GM19035 (cell line): ENCODE measurements at regions not wholly inside any gene's neighbourhood (a gene's known extent, or its start where the extent isn't known, plus 50 kb on each side); places are given as distances from the start of the nearest gene placed in this dataset.

Experiments
- ATAC-seq: cut with Tn5 transposase; IDR thresholded peaks from one replicate; pipeline ENCODE4 v1.9.1; 2021; ENCODE audit not compliant: unreplicated experiment

DNA sequence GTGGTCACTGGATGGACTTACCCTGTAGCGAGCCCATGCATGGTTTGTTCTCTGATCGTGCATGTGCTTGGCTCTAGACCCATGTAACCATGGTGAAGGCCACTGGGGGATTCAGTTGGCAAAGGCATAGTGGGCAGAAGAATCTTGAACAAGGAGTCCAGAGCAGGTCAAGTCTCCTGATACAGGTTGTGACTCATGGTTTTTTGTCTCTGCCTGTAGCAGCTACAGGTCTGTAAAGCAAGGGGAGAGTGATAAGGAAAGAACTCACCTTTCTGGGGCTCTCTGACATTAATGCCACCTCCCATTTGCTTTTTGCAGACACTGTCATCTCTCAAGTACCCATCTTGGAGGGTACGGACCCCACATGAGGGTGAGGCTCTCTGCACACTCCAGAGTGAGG, 153.4 kb upstream of the CAMK1G start:
- no peak for ATAC-seq

DNA sequence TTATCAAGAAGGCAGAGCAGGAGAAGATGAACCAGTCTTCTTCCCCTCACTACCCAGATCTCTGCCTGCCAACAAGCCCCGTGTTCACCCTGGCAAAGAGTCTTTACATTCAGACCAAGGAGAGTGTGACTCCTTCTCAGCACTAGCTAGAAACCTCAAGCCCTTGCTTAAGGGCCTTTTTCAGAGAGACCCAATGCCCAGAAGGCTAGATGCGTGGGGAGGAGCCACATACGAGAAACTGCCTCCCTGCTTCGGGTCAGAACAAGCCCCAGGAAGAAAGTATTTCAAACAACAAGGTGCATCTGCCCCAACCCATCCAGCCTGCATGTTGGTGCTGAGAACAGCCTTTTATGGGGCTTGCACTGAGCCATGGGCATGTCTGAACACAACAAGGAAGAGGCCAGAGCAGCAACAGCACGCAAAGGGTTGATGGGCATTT, 152.7 kb upstream of the CAMK1G start:
- no peak for ATAC-seq

DNA sequence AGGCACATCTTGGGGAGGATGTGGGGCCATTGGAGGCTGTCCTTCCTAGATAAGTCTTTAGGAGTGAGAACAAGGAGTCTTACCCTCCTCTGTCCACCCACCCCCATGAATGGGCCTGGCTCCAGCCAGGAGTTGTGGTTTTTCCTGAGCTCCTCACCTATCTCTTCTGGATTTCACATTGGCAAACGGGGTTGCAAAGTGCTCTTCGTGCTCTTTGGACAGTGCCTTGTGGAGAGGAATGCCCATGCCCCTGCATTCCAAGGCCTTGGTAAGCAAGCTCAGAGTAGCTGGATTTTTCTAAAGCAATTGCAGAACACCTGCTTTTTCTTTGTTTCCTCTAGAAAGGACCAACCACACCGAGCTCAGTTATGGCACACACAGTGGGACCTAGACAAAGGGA, 152.1 kb upstream of the CAMK1G start:
- ATAC-seq: no peak

DNA sequence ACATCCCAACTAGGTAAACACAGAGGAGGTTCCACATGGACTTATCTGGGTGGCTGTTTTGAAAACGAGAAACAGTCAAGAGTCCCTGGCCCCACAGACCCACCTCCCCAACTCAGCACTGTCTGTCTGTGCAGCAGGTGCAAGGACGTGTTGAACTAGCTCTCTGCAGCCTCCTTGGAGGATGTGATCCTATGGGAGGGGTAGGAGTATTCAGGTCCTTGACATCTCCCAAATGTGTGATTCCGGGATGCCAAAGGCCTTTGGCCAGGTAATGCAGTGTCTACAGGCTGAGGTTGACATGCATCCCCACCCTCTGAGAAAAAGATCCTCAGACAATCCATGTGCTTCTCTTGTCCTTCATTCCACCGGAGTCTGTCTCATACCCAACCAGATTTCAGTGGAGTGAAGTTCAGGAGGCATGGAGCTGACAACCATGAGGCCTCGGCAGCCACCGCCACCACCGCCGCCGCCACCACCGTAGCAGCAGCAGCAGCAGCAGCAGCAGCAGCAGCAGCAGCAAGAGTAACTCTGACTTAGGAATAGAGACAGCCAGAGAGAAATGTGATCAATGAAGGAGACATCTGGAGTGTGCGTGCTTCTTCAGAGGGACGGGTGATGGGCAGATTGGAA, 151.6 kb upstream of the CAMK1G start:
- ATAC-seq: no peak

DNA sequence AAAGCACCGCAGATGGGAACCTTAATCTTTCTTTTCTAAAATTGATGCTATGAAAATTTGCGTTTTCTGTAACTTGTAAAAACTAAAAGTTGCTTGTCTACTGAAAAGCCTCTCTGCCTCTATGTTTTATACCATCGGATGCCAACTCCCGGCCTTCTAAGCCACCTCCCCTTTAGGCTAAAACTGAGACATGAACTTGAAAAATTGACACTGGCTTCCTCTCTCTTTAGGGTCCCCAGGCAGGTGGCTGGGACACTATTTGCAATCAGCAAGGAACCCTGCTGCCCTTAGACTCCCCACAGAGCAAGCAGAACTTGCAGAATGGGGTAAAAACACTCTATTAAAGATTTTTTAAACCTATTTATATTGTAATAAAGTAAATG, 151.1 kb upstream of the CAMK1G start:
- no peak for ATAC-seq

DNA sequence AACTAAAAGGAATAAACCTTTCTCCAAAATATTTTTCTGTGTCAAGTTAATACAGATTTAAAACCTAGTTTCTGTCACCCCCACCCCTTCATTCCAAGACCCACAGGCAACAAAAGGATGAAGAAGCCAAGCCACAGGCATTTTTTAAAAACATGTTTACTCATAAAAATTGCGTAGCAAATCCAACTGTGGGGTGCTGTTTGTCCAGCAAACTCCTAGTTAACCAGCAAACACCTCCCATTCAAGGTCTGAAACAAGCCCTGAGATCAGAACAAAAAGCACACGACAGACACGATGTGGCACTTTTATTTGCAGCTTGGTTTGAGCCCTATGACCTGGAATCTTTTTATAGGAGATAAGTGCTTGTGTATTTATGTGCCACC, 149.9 kb upstream of the CAMK1G start:
- ATAC-seq: no peak

DNA sequence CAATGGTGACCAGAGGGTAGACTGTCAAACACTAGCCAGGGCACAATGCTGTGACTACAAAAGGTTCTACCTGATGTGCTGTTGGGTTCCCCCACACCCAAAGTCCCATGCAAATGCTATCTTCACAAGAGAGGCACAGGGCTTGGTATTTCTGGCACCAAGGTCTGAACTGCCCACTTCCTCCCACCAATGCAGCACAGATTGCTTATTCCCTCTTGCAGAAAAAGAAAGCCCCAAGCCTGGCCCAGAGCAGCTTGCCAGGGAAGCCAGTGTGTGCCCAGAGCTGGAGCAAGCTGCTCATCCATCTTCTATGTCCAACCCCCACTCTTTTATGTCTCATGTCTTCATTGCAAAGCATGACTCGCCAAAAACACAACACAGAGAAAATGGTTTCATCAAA, 149.4 kb upstream of the CAMK1G start:
- ATAC-seq: no peak

DNA sequence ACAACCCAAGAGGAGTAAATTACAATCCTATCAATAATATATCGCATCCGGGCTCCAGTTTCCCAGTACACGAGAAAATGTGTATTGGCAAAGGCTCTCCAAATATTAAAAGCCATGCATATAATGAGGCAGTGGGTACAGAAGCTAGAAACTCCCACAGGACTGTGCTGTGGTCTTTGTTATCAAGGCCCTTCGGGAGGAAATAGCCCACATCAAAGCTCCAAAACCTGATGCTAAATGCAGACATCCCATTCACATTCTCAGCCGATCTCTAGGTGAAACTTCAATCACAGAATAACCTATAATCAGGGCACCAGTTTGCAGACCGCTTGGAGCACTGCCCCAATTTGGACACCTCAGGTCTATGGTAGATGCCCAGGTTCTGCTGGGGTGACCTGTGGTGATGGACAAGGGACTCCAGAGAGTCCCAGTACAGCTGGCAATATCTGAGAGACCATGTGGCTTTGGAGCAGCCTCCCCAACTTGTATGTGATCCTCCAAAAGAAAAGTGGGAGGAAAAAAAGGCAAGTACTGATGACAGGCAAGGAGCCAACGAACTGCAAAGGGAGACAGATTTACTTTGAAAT, 148.8 kb upstream of the CAMK1G start:
- no peak for ATAC-seq

DNA sequence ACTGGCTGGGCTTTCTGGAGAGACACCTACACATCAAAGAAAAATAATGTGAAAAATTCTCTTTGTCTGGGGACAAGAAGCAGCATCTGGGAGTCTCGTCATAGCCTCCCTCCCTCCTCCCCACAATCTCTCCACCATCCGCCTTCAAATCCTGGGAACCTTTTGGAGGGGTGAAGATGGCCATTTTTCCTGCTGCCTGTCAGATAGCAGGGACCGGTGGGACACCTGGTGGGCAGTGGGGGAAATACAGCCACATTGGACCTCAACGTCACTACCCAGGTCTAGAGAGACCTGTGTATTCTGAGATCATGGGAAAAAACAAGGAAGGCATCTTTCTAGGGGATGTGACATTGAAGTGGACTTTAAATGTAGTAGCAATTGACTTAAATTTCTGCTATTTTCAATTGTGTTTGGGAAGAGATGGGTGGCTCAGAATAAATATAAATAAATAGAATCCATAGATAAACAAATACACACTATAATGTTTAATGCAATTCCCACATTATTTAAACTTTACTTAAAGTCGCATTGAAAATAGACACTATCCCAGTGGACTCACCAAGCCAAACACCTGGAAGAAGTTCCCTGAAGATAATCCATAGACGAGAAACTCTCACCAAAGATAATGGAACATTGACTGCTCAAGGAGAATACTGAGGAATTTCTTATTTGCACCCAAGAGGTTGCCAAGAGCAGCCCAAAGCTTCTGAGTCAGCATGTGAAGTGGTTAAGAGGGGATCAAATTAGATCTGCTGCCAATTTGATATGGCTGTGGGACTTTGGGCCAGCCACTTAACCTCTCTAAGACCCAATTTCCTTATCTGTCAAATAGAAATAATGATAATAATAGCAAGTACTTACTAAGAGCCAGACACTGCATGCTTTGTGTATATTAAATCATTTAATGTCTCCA, 147.6 kb upstream of the CAMK1G start:
- peak; percentile 81 for ATAC-seq

DNA sequence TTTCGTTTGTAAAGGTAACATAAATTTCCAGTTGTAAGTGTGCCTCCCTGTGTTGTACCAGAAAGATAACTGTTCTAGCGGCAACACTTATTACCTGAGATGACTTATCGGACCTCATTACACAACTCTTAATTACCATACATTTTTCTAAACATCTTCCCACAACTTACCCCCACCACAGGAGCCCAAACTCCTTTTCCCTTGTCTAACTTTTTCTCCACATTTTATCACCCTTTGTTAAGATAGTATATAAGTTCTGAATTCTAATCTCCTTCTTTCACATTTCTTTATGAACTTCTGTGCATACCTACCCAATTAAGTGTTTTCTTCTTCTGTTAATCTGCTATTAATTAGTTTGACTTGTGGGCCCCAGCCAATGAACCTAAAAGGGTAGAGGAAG, 143.7 kb upstream of the CAMK1G start:
- ATAC-seq: no peak

DNA sequence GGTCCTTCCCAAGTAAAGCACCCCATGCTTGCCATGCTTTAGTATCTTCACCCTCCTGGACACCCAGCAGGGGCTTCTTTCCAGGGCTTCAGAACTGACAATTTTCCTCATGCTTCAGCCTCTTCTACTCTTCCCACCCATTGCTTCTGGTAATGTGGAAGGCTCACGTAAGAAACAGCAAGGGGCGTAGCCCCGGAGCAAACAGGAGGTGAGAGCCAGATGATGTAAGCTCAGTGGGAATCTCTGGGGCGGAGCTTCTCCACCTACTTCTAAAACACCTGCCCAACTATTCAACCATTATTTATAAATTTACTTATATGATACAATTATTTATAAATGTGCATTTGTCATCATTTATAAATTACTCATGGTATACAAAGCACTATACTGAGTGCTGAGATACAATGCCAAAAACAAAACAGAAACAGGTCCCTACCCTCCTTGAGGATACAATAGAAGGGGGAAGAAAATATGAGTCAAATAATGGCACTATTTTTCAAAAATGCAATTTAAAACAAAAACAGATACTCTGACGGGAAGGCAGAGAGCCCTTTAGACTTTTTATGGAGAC, 140.1 kb upstream of the CAMK1G start:
- ATAC-seq: no peak

DNA sequence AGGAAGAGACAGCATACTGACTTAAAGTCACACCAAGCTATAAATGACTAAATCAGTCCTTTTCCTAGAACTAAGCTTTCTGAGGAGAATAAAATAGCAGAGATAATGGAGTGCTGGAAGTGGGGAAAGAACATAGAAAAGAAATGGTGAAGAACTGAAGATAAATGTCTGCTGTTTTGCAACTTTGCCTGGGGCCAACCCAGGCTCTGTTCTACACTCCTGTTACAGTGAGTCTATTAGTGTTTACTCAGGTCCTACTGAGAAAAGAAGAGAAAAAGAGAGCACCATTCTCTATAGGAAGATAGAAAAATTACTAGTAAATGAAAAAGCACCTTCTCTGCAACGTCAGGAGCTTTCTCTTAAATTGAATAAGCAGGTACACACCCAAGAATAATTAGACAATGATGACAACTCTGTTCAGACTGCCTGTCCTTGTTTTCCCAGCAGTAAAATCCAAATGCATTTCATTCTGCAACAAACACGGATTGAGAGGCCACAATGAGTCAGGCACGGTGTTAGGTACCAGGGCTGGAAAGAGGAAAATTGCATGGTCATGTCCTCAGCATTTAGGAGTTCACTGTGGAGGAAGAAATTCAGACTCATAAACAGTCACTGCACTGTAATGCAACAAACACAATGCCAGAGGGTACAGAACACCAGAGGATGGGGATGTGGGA, 139.4 kb upstream of the CAMK1G start:
- ATAC-seq: no peak

DNA sequence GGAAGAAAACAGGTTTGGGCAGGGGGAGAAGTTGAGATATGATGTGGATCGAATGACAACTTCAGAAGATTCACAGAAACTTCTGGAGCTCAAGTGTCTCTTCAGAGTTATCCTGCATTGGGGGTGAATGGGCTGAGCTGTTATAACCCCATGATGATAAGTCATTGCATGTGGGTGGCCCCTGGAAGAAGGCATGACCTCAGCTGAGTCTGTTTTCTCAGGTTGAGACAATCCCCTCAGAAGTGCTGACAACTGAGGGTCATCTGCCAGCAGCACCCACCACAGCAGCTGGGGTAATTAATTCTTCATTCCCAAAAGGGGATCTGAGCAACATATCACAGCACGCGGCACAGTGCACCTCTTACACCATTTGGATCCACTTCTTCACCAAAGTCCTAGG, 138.6 kb upstream of the CAMK1G start:
- no peak for ATAC-seq

DNA sequence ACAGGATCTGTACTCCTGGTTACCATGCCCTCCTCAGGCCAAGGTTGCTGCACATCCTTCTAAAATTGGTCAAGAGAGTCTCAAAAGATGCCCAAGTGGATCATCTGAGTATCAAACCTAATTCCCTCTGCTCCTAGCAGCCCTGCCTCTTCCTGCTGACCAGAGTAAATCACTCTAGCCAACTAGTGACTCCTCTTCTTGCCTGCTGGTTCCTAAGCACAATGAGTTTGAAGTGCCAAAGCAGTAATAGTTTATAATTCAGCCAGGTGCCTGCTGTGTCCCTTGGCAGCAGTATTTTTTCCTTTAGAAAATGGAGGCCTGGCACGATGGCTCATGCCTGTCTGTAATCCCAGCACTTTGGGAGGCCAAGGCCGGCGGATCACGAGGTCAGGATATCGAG, 137.9 kb upstream of the CAMK1G start:
- no peak for ATAC-seq

DNA sequence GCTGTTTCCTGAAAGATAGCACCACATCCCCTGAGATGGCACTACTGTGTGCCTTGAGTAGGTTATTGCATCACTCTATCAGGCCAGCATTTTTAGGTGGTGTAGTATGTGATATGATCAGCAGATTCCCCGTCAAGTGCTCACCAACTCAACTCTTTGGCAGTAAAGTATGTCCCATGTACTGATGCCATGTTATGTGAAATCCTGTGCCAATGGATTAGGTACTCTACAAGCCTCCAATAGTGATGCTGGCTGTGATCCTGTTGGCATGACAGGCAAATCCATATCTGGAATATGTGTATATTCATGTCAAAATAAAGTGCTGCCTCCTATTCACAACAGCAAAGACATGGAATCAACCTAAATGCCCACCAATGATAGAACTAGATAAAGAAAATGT, 137.2 kb upstream of the CAMK1G start:
- ATAC-seq: no peak

DNA sequence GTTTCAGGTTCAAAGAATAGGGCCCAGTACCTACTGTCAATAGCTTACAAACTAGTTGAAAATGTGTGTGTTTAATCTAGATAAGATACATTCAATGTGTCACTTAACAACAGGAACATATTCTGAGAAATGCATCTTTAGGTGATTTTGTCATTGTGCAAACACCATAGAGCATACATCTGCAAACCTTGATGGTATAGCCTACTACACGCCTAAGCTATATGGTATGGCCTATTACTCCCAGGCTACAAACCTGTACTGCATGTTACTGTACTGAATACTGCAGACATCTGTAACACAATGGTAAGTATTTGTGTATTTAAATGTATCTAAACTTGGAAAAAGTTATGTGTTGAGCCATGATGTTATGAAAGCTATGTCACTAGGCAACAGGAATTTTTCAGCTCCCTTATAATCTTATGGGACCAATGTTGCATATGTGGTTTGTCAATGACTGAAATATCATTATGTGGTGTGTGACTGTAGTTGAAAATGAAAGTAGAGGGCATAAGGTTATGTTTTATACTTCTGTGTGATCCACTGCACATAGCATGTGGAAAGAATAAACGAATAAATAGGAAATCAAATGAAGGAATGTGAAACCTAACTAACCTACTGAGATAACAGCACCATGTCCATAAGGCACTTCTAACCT, 129.0 kb upstream of the CAMK1G start:
- no peak for ATAC-seq

DNA sequence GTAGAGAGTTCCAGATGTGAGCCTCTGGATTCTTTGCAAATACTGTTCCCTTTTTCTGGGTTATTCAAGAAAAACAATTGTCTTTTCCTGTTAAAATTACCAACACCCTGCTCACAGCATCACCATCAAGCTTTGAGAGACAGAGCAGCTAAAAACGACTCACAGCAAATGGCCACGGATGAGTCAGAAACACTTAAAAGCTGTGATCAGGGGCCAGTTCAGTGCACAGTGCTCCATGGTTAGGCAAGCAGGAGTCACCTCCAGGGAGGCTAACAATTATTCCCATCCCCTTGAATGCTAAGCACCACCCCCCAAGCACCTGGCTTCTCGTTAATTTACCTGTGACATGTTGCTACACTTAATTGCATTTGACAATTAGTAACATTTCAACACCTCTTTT, 128.4 kb upstream of the CAMK1G start:
- no peak for ATAC-seq

DNA sequence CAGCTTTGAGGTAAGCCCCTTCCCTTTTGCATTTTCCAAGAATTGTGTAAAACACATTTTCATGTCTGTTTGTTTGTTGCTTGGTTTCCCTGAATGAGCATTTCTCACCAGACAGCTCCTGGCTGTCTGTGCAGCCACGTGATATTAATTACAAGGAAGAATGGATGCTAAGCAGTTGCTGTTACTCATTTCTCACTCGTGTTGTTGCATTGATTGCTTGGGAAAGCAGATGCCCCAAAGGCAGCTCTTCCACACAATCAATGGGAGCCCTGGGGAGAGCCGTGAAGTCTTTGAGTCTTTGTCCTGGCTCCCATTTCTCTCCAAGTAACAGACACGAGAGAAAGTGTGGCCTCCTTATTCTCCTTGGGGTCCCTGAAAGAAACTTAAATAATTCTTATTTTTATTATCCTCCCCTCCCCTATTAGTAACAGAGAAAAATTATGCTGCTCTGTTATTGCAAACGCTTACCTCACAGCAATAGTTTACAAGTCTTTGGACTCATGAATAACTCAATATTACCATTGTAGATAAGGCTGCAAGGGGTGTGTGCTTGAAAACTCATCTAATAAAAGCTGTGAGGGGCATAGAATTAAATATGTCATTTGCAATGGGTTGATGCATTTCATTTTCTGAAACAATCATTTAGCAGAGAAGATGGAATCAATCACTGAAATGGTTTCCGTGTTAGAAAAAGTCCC, 127.7 kb upstream of the CAMK1G start:
- ATAC-seq: no peak

DNA sequence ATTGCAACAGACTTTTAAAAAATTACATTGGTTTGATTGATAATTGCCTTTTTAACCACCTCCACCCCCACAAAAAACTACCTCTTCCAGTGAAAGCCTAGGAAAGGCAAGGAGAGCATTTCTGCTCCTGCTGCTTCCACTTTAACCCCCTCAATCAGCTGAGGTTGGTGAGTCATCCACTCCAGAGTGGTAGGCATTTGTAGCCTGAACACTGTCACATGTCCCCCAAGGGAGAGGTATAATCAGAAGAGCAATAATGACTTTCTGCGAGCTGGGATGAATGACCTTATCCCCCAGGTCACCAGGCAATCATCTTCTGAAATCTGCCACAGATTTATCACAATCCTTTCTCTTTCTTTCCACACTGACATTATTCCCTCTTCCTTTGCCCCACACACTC, 126.6 kb upstream of the CAMK1G start:
- no peak for ATAC-seq

DNA sequence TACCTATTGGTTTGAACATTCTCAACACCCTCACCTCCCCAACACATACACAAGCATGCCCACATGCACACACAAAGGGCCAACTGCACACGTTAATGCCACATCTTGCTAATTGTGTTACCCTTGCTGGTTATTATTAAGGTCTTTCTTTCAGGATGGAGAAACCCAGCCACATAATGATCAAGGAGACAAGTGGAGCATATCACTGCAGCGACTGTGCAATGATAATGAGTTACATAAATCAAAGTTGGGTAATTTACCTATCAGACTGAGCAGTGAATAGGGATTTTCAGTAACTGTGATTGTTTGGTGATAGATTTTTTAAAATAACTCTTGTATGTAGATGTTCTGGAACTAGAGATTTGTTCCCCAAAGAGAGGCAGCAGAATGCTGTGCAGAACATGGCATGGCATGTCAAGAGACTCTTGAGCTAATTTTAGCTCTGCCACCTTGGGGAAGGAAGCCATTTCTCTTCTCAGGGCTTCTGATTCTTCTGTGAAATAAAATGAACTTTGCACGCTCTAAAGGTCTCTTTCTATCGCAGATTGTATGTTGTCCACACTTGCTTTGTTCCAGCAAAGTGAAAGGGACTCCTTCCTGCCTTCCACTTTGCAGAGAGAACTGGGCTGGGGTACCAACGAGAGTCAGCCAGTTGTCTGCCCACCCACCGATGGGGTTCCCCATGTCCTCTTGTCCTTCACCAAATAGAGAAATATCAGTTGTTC, 126.0 kb upstream of the CAMK1G start:
- ATAC-seq: no peak
